Astrocyte (in vitro differentiated cells and primary cell): ENCODE measurements at regions not wholly inside any gene's neighbourhood (a gene's known extent, or its start where the extent isn't known, plus 50 kb on each side); places are given as distances from the start of the nearest gene placed in this dataset.

Experiments
- DNase-seq: peaks from one replicate; pipeline ENCODE4 v3.0.0-alpha.2; 2010; ENCODE audit warnings: low read depth
- FAIRE-seq: peaks from 2 replicates; lab custom pipeline; 2011; peaks lifted over from hg19 to GRCh38; lab: Jason Lieb, UNC
- H2AFZ ChIP-seq: 2 replicates; pipeline ENCODE4 v1.6.0; 2012; ENCODE audit warnings: low read depth, low read length, inconsistent platforms
- H3K27ac ChIP-seq: 2 replicates; pipeline ENCODE4 v1.5.1; 2011; ENCODE audit warnings: low read depth, low read length, inconsistent platforms
- H3K27me3 ChIP-seq: 2 replicates; pipeline ENCODE4 v1.6.0; 2011; ENCODE audit warnings: low read length, inconsistent platforms; ENCODE audit not compliant: insufficient read depth
- H3K36me3 ChIP-seq: 2 replicates; pipeline ENCODE4 v1.5.1; 2011; ENCODE audit warnings: low read length, inconsistent platforms; ENCODE audit not compliant: insufficient read depth
- H3K4me1 ChIP-seq: 2 replicates; pipeline ENCODE4 v1.5.1; 2011; ENCODE audit warnings: low read length, inconsistent platforms; ENCODE audit not compliant: insufficient read depth
- H3K4me2 ChIP-seq: 2 replicates; pipeline ENCODE4 v1.6.0; 2012; ENCODE audit warnings: low read length, inconsistent platforms
- H3K4me3 ChIP-seq: 2 replicates; pipeline ENCODE4 v1.5.1; 2011; ENCODE audit warnings: low read depth, mild to moderate bottlenecking, low read length, inconsistent platforms; ENCODE audit not compliant: insufficient read depth
- H3K79me2 ChIP-seq: 2 replicates; pipeline ENCODE4 v1.6.0; 2012; ENCODE audit warnings: mild to moderate bottlenecking, low read length, inconsistent platforms; ENCODE audit not compliant: insufficient read depth
- H3K9ac ChIP-seq: 2 replicates; pipeline ENCODE4 v1.6.0; 2012; ENCODE audit warnings: mild to moderate bottlenecking, low read length, inconsistent platforms
- H3K9me3 ChIP-seq: 2 replicates; pipeline ENCODE4 v1.5.1; 2012; ENCODE audit warnings: low read depth, mild to moderate bottlenecking, low read length, inconsistent platforms; ENCODE audit not compliant: insufficient read depth
- H4K20me1 ChIP-seq: 2 replicates; pipeline ENCODE4 v1.6.0; 2012; ENCODE audit warnings: low read length, inconsistent platforms; ENCODE audit not compliant: insufficient read depth
- H3K27ac Mint-ChIP-seq: one replicate; pipeline ENCODE4 v1.8.0; 2021; ENCODE audit warnings: mild to moderate bottlenecking, mixed read lengths; ENCODE audit not compliant: unreplicated experiment
- H3K27me3 Mint-ChIP-seq: one replicate; pipeline ENCODE4 v1.8.0; 2021; ENCODE audit warnings: low read depth, mixed read lengths; ENCODE audit not compliant: unreplicated experiment
- H3K36me3 Mint-ChIP-seq: one replicate; pipeline ENCODE4 v1.8.0; 2021; ENCODE audit warnings: low read depth, mixed read lengths; ENCODE audit not compliant: unreplicated experiment
- H3K4me1 Mint-ChIP-seq: one replicate; pipeline ENCODE4 v1.8.0; 2021; ENCODE audit warnings: low read depth, mixed read lengths; ENCODE audit not compliant: unreplicated experiment
- H3K4me3 Mint-ChIP-seq: one replicate; pipeline ENCODE4 v1.8.0; 2021; ENCODE audit warnings: mild to moderate bottlenecking, moderate library complexity, mixed read lengths; ENCODE audit not compliant: unreplicated experiment
- H3K9me3 Mint-ChIP-seq: one replicate; pipeline ENCODE4 v1.8.0; 2021; ENCODE audit warnings: mild to moderate bottlenecking, mixed read lengths; ENCODE audit not compliant: unreplicated experiment
- CTCF ChIP-seq: IDR thresholded peaks from 2 replicates; pipeline ENCODE4 v1.5.1; 2011; ENCODE audit warnings: low read depth, mild to moderate bottlenecking, inconsistent platforms, low read length, moderate library complexity; ENCODE audit not compliant: insufficient read depth
- EZH2 ChIP-seq: IDR thresholded peaks from 2 replicates; pipeline ENCODE4 v1.6.1; 2012; ENCODE audit warnings: mild to moderate bottlenecking, low read length, inconsistent platforms; ENCODE audit not compliant: insufficient read depth

- no peak for FAIRE-seq
- H3K4me2 ChIP-seq, result no peak overlapping the region
- no peaks in the 10 kb centered on the region for H3K9me3 ChIP-seq
- H3K36me3 ChIP-seq, result no peaks in the 10 kb centered on the region
- peaks cover 46% of the 10 kb centered on the region for H3K27me3 ChIP-seq
- TF ChIP-seq EZH2 (no peak), CTCF (no peak)
- no peak for DNase-seq
- Mint-ChIP-seq H3K27me3 (peaks cover 82% of the 10 kb centered on the region), H3K4me3 (no peak overlapping the region), H3K4me1 (peaks cover 3% of the 10 kb centered on the region), H3K9me3 (peaks cover 2% of the 10 kb centered on the region), H3K36me3 (peaks cover 2% of the 10 kb centered on the region), H3K27ac (no peak overlapping the region)
- H3K4me3 ChIP-seq, result no peak overlapping the region
- H3K4me1 ChIP-seq, result no peaks in the 10 kb centered on the region
- no peaks in the 10 kb centered on the region for H3K79me2 ChIP-seq
- no peak overlapping the region for H2AFZ ChIP-seq
- H3K27ac ChIP-seq, result no peak overlapping the region
- H3K9ac ChIP-seq, result no peak overlapping the region
- no peaks in the 10 kb centered on the region for H4K20me1 ChIP-seq
These were observed 58.1 kb upstream of the NEURL1B start for GRCh38 chr5:172582940-172583339.

- FAIRE-seq (no peak), DNase-seq (no peak)
- peaks cover 74% of the 10 kb centered on the region for H3K27me3 Mint-ChIP-seq
- no peak overlapping the region for H2AFZ ChIP-seq
- H3K36me3 Mint-ChIP-seq, result no peaks in the 10 kb centered on the region
- H3K36me3 ChIP-seq, result no peaks in the 10 kb centered on the region
- H3K4me3 Mint-ChIP-seq, result no peak overlapping the region
- no peaks in the 10 kb centered on the region for H3K79me2 ChIP-seq
- H3K27ac Mint-ChIP-seq, result no peak overlapping the region
- no peaks in the 10 kb centered on the region for H4K20me1 ChIP-seq
- no peak overlapping the region for H3K27ac ChIP-seq
- H3K4me1 ChIP-seq, result no peaks in the 10 kb centered on the region
- H3K9me3 Mint-ChIP-seq, result peaks cover 2% of the 10 kb centered on the region
- H3K27me3 ChIP-seq, result peaks cover 48% of the 10 kb centered on the region
- peaks cover 3% of the 10 kb centered on the region for H3K4me1 Mint-ChIP-seq
- H3K4me3 ChIP-seq, result no peak overlapping the region
- TF ChIP-seq CTCF (no peak), EZH2 (no peak)
- no peak overlapping the region for H3K9ac ChIP-seq
- H3K4me2 ChIP-seq, result no peak overlapping the region
- no peaks in the 10 kb centered on the region for H3K9me3 ChIP-seq
These were observed 59.7 kb upstream of the NEURL1B start for GRCh38 chr5:172581315-172581714.

GRCh38 chr5:172579403-172579990 is 61.6 kb upstream of the NEURL1B start:
- TF ChIP-seq EZH2 (no peak), CTCF (no peak)
- no peak overlapping the region for H3K27ac ChIP-seq
- no peaks in the 10 kb centered on the region for H3K36me3 ChIP-seq
- no peaks in the 10 kb centered on the region for H3K79me2 ChIP-seq
- H3K4me1 ChIP-seq, result no peaks in the 10 kb centered on the region
- Mint-ChIP-seq H3K9me3 (peaks cover 2% of the 10 kb centered on the region), H3K36me3 (no peaks in the 10 kb centered on the region), H3K27ac (no peak overlapping the region), H3K4me3 (no peak overlapping the region), H3K4me1 (peaks cover 4% of the 10 kb centered on the region), H3K27me3 (peaks cover 59% of the 10 kb centered on the region)
- no peak overlapping the region for H2AFZ ChIP-seq
- H3K9me3 ChIP-seq, result no peaks in the 10 kb centered on the region
- DNase-seq (no peak), FAIRE-seq (no peak)
- peaks cover 33% of the 10 kb centered on the region for H3K27me3 ChIP-seq
- no peaks in the 10 kb centered on the region for H4K20me1 ChIP-seq
- H3K4me3 ChIP-seq, result no peak overlapping the region
- H3K9ac ChIP-seq, result no peak overlapping the region
- no peak overlapping the region for H3K4me2 ChIP-seq
